H1 (cell line): ENCODE measurements at regions not wholly inside any gene's neighbourhood (a gene's known extent, or its start where the extent isn't known, plus 50 kb on each side); places are given as distances from the start of the nearest gene placed in this dataset.

Source experiments
- BRCA1 ChIP-seq: IDR thresholded peaks from 2 replicates; pipeline ENCODE4 v1.6.1; 2012; ENCODE audit warnings: low read depth, low read length, improper control_type of control experiment
- CBX8 ChIP-seq: fragments of 300-800, 300-1000 bp; sonication (generic); IDR thresholded peaks from 2 replicates; pipeline ENCODE4 v1.7.1; 2016; ENCODE audit warnings: low read depth, low read length, borderline replicate concordance
- CREB1 ChIP-seq: IDR thresholded peaks from 2 replicates; pipeline ENCODE4 v1.6.1; 2012; ENCODE audit warnings: inconsistent platforms
- KDM1A ChIP-seq: fragments of 200-600, 300-600 bp; sonication (generic); IDR thresholded peaks from 2 replicates; pipeline ENCODE4 v1.7.1; 2016; ENCODE audit warnings: mild to moderate bottlenecking, low read length, borderline replicate concordance
- MAFK ChIP-seq: IDR thresholded peaks from 2 replicates; pipeline ENCODE4 v1.6.1; 2012; ENCODE audit warnings: low read depth, mild to moderate bottlenecking, improper control_type of control experiment, low read length
- SP1 ChIP-seq: IDR thresholded peaks from 2 replicates; pipeline ENCODE4 v1.6.1; 2011; ENCODE audit warnings: low read depth, low read length

GRCh38 chr7:84865560-84865959 is 321.3 kb downstream of the SEMA3D start (continued):
- TF ChIP-seq CBX8 (no peak), MAFK (no peak), CREB1 (no peak), BRCA1 (no peak), SP1 (no peak), KDM1A (no peak)
